ENCODE measurements at regions not wholly inside any gene's neighbourhood (a gene's known extent, or its start where the extent isn't known, plus 50 kb on each side); places are given as distances from the start of the nearest gene placed in this dataset.

- no peak for TF ChIP-seq RARB (CRISPR knock-in tag; IDR thresholded peaks at IDR 0.05)
- no peak for TF ChIP-seq SNAI2 (CRISPR knock-in tag; IDR thresholded peaks at IDR 0.05)
- no peak for TF ChIP-seq ZFP3 (CRISPR knock-in tag; IDR thresholded peaks at IDR 0.05)
- TF ChIP-seq, protein P1, sequence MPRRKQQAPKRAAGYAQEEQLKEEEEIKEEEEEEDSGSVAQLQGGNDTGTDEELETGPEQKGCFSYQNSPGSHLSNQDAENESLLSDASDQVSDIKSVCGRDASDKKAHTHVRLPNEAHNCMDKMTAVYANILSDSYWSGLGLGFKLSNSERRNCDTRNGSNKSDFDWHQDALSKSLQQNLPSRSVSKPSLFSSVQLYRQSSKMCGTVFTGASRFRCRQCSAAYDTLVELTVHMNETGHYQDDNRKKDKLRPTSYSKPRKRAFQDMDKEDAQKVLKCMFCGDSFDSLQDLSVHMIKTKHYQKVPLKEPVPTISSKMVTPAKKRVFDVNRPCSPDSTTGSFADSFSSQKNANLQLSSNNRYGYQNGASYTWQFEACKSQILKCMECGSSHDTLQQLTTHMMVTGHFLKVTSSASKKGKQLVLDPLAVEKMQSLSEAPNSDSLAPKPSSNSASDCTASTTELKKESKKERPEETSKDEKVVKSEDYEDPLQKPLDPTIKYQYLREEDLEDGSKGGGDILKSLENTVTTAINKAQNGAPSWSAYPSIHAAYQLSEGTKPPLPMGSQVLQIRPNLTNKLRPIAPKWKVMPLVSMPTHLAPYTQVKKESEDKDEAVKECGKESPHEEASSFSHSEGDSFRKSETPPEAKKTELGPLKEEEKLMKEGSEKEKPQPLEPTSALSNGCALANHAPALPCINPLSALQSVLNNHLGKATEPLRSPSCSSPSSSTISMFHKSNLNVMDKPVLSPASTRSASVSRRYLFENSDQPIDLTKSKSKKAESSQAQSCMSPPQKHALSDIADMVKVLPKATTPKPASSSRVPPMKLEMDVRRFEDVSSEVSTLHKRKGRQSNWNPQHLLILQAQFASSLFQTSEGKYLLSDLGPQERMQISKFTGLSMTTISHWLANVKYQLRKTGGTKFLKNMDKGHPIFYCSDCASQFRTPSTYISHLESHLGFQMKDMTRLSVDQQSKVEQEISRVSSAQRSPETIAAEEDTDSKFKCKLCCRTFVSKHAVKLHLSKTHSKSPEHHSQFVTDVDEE (CRISPR knock-in tag; IDR thresholded peaks at IDR 0.05) = no peak
- TF ChIP-seq, protein P2, sequence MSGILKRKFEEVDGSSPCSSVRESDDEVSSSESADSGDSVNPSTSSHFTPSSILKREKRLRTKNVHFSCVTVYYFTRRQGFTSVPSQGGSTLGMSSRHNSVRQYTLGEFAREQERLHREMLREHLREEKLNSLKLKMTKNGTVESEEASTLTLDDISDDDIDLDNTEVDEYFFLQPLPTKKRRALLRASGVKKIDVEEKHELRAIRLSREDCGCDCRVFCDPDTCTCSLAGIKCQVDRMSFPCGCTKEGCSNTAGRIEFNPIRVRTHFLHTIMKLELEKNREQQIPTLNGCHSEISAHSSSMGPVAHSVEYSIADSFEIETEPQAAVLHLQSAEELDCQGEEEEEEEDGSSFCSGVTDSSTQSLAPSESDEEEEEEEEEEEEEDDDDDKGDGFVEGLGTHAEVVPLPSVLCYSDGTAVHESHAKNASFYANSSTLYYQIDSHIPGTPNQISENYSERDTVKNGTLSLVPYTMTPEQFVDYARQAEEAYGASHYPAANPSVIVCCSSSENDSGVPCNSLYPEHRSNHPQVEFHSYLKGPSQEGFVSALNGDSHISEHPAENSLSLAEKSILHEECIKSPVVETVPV (CRISPR knock-in tag; IDR thresholded peaks at IDR 0.05) = no peak
- no peak for TF ChIP-seq ARNTL (CRISPR knock-in tag; IDR thresholded peaks at IDR 0.05; ENCODE audit: borderline replicate concordance, low read depth)
- TF ChIP-seq CSDC2 (CRISPR knock-in tag; IDR thresholded peaks at IDR 0.05) = no peak
Observed at GRCh38 chr12:75779891-75780496, 251.6 kb downstream of the PHLDA1 start.

All from SK-N-SH treated with all-trans-retinoic acid at 6 μM for 48 hours (cell line).